HG02571 (cell line): ENCODE measurements at regions not wholly inside any gene's neighbourhood (a gene's known extent, or its start where the extent isn't known, plus 50 kb on each side); places are given as distances from the start of the nearest gene placed in this dataset.
A peak's percentile ranks its signal among the peaks of the same experiment; 100 is the strongest.
"Not testable (repeated sequence)": the region's sequence is repeated elsewhere in the genome, so short reads cannot be mapped to it uniquely, and the experiment has no call there.

Source experiments
- ATAC-seq: cut with Tn5 transposase; IDR thresholded peaks from one replicate; pipeline ENCODE4 v1.9.1; 2021; ENCODE audit warnings: mild to moderate bottlenecking, moderate library complexity; ENCODE audit not compliant: unreplicated experiment

- ATAC-seq: peak; percentile 58
These were observed 187.7 kb downstream of the SATB1 start for GRCh38 chr3:18237251-18238005.

DNA sequence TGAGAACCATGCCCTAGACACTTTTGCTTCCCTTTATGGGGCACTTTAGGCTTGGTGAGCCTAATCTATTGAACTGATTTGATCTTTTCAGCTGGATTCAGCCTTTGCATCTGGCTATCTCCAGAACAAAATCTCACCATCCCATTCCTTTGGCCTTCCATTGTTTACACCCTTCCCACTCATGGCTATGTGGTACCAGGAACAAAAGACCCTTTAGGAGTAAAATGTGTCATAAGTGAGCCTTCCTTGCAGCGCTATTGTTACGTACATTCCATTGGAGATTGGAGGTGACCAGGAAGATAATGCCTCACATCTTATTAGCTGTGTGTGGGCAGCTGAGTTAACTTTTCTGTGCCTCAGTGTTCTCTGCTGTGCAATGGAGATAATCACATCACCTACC is 188.4 kb downstream of the SATB1 start:
- ATAC-seq: no peak

- ATAC-seq: no peak
These were observed 190.3 kb downstream of the SATB1 start for GRCh38 chr3:18234717-18235335.

- no peak for ATAC-seq
These were observed 191.0 kb downstream of the SATB1 start for GRCh38 chr3:18233987-18234716.

DNA sequence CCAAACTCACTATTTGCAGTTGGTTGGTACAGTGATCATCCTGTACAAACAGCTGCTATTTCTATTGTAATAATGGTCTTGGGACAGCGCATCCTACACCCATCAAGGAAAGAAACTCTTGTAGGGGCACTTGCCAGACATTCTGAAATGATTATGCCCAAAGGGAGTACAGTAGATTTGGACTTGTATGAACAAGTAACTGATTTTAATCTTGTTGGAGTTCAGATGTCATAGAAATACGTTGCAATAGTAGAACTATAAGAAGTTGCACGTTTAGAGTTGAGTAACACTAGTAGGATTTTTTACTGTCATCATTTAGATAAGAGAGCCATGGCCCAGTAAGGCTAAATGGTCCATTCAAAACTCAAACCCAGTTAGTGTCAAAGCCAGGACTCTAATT is 192.8 kb downstream of the SATB1 start:
- no peak for ATAC-seq

DNA sequence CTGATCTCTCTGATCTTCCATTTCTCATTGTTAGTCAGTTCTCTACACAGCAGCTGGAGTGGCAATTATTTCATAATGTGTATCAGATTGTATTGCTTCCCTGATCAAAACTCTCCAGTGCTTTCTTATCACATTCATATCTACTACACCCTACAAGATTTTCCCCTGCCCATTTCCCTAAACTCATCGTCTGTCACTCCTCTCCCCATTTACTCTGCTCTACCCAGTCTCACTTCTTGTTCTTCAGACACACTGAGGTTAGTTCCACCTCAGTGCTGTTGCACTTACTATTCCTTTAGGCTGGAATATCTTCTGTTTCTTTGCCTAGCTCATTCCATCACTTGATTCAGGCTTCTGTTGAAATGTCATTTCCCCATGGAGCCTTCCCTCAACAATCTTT is 197.1 kb downstream of the SATB1 start:
- no peak for ATAC-seq

GRCh38 chr3:18225709-18226108 is 199.4 kb downstream of the SATB1 start:
- no peak for ATAC-seq

DNA sequence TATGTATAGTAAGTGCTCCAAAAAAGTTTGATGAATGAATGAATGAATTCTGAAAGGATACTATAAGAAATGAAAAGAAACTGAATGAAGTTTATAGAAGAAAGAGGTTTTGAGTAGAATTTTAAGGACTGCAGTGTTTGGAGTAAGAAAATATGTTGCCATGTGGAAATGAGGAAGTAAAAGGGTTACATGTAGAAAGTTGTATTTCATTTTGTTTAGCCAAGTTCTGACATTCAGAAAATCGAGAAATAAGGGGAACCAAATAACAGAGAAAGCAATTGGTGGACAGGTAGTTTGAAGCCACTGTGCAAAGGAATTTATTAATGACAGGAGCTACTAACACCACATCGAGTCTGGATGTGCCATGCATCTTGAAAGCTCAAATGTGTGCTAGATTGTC is 200.7 kb downstream of the SATB1 start:
- no peak for ATAC-seq

DNA sequence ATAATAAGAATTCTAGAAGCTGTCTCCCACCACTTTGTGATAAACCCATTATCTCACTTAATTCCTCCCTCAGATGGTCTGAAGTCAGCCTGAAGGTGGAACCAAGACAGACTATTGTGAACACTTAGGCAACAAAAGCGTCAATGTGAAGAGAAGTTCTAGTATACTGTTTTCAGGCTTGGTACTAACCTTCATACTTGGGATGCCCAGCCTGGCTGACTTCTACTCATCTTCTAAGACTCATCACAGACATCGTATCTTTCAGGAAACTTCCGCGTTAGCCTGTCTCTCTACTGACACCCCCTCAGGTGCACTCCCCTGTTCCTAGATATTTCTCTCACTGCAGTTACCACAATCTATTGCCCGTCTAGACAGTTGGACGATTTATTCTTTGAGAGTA is 201.2 kb downstream of the SATB1 start:
- ATAC-seq: peak; percentile 9

- peak; percentile 98 for ATAC-seq
These were observed 201.6 kb downstream of the SATB1 start for GRCh38 chr3:18223571-18223970.

DNA sequence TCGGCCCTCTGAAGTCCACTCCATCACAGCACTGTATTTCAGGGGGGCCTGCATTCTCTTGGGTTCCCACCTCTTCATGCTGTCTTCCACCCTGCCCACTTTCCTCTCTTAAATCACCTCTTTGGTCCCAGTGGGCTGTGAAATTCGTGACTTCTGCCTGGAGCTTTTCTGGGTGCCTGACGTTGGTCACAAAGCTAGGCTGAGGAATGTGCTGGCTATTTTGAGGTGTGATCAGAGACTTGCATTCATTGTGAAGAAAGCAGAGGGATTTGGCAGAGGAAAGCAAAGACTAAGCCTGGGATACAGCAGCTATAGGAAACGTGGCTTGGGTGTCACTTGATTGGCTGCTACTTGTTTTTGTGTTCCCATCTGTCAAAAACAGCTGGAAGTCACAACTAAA is 202.5 kb downstream of the SATB1 start:
- ATAC-seq: no peak

DNA sequence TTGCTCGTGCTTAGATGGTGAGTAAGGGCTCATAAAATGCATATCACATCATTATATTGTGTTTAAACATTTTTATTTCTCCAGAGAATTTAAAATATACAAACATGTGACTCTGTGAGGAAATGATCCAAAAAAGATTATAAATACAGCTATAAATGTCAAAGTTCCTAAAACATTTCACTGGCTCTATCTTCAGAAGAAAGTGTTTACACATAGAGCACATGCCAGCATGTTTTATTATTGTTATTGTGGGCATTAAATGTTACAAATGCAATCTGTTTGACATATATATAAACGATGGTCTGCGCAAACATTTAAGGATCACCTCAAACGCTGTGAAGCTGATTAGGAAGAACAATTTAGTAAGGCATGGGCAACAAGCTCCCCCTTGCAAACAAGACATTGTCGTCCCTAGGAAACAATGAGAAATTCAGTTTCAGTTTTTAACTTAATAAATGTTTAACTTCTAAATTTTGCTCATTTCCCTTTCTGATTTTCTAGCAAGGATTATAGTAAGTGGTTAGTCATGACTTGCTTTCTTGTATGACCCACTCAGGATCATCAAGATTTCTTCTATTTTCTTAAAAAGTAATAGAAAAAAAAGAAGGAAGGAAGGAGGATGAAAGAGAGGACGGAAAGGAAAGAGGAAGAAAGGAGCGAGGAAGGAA is 207.5 kb downstream of the SATB1 start:
- ATAC-seq: no peak

DNA sequence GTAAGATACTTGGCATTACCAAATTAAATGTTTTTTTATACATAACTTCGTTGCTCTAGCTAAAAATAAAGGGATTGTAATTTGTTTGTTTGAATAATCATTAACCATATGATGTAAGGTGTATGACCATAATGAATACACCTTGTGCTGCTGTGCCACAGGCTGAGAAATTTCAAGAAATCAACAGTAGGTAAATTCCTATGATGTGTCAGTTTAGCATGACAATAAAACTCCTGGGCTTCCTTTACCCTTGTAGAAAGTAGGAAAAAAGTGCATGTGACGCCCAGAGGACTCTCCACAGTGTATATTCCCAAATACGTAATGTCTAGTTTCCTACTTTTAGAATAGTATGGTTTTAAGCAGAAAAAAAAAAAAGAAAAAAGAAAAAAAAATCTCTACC is 208.1 kb downstream of the SATB1 start:
- no peak for ATAC-seq

- ATAC-seq: no peak
These were observed 209.5 kb downstream of the SATB1 start for GRCh38 chr3:18215639-18216038.

DNA sequence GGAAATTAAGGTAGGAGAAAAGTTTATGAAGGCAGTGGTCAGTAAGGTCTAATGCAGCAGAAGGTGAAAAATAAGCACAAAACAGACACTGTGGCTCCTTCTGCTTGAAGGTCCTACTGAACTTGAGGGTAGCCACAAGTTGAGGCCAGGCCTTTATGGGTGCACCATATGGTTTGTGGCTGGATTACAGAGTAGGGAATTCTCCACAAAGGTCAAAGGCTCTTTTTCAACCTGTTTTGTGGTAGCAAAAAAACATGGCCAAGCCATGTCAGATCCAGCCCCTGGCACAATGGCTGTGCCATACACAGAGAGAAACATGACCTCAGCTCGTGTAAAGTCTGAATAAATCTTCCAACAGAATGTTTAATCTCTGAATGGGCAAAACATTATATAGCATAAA is 214.0 kb downstream of the SATB1 start:
- ATAC-seq: no peak

- ATAC-seq: no peak
These were observed 216.3 kb downstream of the SATB1 start for GRCh38 chr3:18208856-18209255.

- no peak for ATAC-seq
These were observed 217.0 kb downstream of the SATB1 start for GRCh38 chr3:18208091-18208490.

GRCh38 chr3:18207226-18207625 is 217.9 kb downstream of the SATB1 start:
- ATAC-seq: no peak

DNA sequence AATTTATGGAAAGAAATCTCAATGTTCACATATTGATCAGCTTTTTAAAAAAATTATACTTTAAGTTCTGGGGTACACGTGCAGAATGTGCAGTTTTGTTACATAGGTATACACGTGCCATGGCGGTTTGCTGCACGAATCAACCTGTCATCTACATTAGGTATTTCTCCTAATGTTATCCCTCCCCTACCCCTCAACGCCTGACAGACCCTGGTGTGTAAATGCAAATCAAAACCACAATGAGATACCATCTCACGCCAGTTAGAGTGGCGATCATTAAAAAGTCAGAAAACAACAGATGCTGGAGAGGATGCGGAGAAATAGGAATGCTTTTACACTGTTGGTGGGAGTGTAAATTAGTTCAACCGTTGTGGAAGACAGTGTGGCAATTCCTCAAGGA is 219.4 kb downstream of the SATB1 start:
- ATAC-seq: not testable (repeated sequence)

DNA sequence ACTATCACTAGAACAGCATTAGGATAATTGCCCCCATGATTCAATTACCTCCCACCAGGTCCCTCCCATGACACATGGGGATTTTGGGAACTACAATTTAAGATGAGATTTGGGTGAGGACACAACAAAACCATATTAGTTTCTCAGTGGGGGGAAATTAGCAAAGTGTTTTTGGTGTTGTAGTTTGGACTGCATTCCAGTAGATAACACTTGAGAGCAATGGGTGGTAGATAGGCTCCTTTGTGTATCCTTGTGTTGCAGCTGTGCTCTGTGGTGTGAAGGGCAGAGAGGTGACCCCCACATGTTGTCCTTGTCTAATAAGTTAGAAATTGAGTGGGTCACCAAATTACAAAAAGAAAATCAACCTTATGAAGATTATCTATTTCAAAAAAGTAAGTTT is 223.8 kb downstream of the SATB1 start:
- no peak for ATAC-seq

GRCh38 chr3:18199757-18200156 is 225.4 kb downstream of the SATB1 start:
- ATAC-seq: no peak

DNA sequence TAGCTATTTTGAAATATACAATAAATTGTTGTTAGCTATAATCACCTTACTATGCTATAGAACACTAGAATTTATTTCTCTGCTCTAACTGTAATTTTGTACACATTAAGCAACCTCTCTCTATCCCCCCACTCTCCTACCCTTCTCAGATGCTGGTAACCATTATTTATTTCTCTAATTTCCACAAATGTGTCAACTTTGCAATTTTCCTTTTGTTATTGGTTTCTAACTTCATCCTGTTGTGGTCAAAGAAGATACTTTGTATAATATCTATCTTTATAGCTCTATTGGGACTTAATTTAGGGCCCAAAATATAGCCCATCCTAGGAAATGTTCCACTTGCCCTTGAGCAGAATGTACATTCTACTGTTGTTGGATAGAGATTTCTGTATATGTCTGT is 229.3 kb downstream of the SATB1 start:
- no peak for ATAC-seq
